Astrocyte of the cerebellum (primary cell): ENCODE measurements at regions not wholly inside any gene's neighbourhood (a gene's known extent, or its start where the extent isn't known, plus 50 kb on each side); places are given as distances from the start of the nearest gene placed in this dataset.

ENCODE experiments used
- DNase-seq: peaks from one replicate; pipeline ENCODE4 v3.0.0-alpha.2; 2011; ENCODE audit warnings: low read depth
- H3K4me3 ChIP-seq: 2 replicates; pipeline ENCODE4 v1.5.1; 2011; ENCODE audit warnings: mild to moderate bottlenecking, low read depth, low read length, moderate library complexity
- in situ Hi-C: cut with HindIII; loops from 2 replicates; pipeline ENCODE4 v1.10.0; 2017; ENCODE audit warnings: low sequenced_read_pairs
- TF ChIP-seq, protein P1 (sequence below): IDR thresholded peaks from 2 replicates; pipeline ENCODE4 v1.5.1; 2012; ENCODE audit warnings: low read length, low read depth, moderate library complexity, mild to moderate bottlenecking; ENCODE audit errors: missing control alignments

DNA sequence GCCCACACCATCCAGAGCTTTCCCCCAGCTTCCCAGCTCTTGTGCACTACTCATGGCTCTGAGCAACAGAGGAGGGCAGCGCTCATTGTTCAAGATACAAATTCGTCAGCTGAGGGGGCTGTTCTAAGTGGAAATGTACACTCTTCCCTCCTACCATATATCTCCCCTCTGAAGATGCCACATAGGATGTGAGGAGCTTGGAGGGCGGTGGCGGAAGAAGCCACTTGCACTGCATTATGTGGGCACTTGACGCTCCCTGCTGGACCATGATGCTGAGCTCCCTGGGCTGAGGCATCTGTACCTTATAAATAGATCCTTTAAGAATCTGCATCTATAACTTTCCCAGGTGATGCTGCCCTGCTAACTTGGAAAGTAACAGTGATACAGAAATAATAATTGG lies 477.6 kb upstream of the DEPDC1 start:
- DNase-seq, result no peak
- no peak overlapping the region for H3K4me3 ChIP-seq
- in situ Hi-C loops, result no loop called here
- TF ChIP-seq, protein P1, sequence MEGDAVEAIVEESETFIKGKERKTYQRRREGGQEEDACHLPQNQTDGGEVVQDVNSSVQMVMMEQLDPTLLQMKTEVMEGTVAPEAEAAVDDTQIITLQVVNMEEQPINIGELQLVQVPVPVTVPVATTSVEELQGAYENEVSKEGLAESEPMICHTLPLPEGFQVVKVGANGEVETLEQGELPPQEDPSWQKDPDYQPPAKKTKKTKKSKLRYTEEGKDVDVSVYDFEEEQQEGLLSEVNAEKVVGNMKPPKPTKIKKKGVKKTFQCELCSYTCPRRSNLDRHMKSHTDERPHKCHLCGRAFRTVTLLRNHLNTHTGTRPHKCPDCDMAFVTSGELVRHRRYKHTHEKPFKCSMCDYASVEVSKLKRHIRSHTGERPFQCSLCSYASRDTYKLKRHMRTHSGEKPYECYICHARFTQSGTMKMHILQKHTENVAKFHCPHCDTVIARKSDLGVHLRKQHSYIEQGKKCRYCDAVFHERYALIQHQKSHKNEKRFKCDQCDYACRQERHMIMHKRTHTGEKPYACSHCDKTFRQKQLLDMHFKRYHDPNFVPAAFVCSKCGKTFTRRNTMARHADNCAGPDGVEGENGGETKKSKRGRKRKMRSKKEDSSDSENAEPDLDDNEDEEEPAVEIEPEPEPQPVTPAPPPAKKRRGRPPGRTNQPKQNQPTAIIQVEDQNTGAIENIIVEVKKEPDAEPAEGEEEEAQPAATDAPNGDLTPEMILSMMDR, result no peak

DNA sequence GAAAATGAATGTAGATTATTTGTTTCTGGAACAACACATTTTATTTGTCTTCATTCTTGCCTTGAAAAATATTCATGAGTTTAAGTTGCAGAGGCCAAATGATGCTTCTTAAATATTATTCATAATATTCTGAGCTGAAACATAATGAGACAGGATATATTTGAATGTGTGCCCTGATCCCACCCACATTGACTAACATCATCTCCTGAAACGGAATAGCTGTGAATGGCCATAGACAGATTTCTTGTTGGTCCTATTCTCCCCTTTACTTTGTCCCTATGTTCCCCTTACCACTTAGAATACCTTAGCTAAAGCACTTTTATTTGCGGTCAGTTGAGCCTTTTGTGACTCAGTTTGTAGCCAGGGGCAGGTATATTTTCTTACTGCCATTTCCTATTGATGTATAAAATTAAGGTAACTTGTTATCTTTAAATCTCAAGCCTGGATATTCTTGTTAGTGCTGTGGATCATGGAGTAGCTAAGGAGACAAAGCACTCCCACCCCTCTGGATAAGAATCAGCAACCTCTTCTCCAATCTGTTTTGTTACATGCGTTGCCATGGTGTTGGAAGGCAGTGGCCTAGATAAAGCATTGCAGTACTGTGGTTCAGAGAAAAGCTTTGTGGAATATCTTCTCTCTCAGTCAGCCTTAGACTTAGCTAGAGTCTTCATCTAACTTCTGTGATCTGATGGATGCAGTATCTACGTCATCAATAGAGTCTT lies 478.5 kb upstream of the DEPDC1 start:
- TF ChIP-seq, protein P1, result no peak
- in situ Hi-C loops, result no loop called here
- H3K4me3 ChIP-seq, result no peak overlapping the region
- no peak for DNase-seq

DNA sequence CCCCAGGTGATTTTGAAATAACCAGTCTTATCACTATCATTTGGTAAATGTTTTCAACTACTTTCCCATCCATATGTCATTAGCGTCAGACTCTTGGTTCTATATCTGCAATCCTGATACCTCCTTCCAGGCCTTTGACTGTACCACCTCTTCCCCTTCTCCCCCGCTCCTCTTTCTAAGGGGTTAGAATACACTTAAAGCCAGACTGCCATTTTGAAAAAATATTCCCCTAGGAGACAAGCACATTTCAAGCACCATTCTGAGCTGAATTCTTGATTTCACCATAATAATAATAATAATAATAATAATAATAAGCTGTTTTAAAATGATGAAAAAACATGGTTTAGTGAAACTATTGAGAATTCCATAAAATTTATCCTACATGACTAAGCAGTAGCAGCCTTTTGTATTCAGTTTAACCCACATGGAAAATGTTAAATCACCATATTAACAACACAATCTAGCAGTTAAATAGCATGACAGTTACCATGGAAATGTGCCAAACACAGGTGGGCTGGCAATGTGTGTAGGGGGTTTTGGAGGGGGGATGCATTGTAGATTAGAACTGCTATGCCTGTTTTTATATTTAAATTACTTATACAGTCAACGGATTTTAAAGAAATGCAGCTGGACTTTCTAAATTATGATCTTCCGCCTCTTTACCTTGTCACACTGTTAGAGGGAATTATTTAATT lies 480.2 kb upstream of the DEPDC1 start:
- DNase-seq, result no peak
- in situ Hi-C loops, result no loop called here
- TF ChIP-seq, protein P1, result no peak
- H3K4me3 ChIP-seq, result no peak overlapping the region

DNA sequence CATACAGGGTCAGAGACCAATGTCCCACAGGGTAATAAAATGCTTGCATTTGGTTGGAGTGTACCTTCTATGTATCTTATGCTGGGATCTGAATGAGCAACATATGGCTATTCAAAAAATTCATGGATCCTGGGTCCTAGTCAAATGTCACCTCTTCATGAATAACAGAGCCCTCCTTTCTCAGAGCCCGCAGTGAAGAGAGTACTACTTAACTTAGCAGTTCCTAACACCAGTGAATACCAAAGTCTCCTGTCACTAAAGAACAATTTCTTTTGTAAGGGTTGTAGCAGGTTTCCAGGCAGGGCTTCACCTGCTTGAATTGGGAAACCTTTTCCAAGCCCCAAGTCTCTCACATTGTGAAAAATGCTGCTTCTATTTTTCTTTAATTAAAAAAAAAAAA lies 483.0 kb upstream of the DEPDC1 start:
- TF ChIP-seq, protein P1, result no peak
- DNase-seq, result no peak
- in situ Hi-C loops, result no loop called here
- no peak overlapping the region for H3K4me3 ChIP-seq

DNA sequence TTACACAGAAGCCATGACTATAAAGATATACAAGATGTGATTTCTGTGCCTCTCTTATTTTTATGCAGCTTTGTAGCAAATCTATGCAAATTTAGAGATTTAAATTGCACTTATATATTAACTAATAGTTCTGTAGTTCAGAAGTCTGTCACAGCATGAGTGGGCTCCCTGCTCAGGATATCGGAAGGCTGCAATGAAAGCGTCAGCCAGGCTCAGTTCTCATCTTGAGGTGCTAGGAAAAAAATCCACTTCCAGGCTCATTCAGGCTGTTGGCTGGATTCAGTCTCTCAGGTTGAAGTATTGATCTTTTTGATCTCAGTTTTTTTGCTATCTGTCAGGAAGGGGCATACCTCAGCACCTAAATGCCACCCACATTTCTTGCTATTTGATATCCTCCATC lies 487.4 kb upstream of the DEPDC1 start:
- DNase-seq, result no peak
- in situ Hi-C loops, result no loop called here
- TF ChIP-seq, protein P1, result no peak
- H3K4me3 ChIP-seq, result no peak overlapping the region

DNA sequence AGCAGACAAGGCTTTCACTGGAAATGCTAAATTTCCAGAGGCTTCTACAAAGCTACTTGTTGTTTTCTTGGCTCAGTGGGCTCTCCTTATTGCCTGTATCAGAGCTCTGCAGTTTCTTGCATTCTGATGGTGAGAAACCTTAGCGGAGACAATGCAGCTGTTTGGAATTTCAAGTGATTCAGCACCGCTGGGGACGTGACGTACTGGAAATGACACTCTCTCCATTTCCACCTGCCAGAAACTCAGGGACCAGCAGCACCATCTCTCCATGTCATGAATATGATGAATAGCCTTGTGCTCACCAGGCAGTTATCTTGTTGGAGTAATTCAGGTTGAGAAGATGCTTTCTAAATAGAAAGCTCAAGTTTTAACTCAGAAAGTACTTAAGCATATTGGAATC lies 497.2 kb upstream of the DEPDC1 start:
- TF ChIP-seq, protein P1, result no peak
- H3K4me3 ChIP-seq, result no peak overlapping the region
- in situ Hi-C loops, result no loop called here
- DNase-seq, result no peak
